Activated naive CD4-positive, alpha-beta T cell treated with anti-CD3 and anti-CD28 coated beads, Interleukin-2, amount 10 ng/mL, durations not matched to agents 7 days and 5 days (primary cell): ENCODE measurements at regions not wholly inside any gene's neighbourhood (a gene's known extent, or its start where the extent isn't known, plus 50 kb on each side); places are given as distances from the start of the nearest gene placed in this dataset.
"Not testable (repeated sequence)": the region's sequence is repeated elsewhere in the genome, so short reads cannot be mapped to it uniquely, and the experiment has no call there.

ENCODE experiments used
- CTCF ChIA-PET: fragments of 350-600 bp; sonication (Branson Sonifier 250); formaldehyde crosslinking; loops from one replicate; lab custom pipeline; 2021; ENCODE audit warnings: antibody characterized with exemption; lab: Charles Lee
- DNase-seq: peaks from one replicate; pipeline ENCODE4 v3.0.0-alpha.2; 2020
- H3K27ac Mint-ChIP-seq: one replicate; pipeline ENCODE4 v1.8.0; 2021; ENCODE audit warnings: mild to moderate bottlenecking, moderate library complexity, mixed read lengths
- H3K27me3 Mint-ChIP-seq: one replicate; pipeline ENCODE4 v1.8.0; 2021; ENCODE audit warnings: mild to moderate bottlenecking, mixed read lengths
- H3K36me3 Mint-ChIP-seq: one replicate; pipeline ENCODE4 v1.8.0; 2021; ENCODE audit warnings: mixed read lengths
- H3K4me1 Mint-ChIP-seq: one replicate; pipeline ENCODE4 v1.8.0; 2021; ENCODE audit warnings: mixed read lengths
- H3K4me3 Mint-ChIP-seq: one replicate; pipeline ENCODE4 v1.8.0; 2021; ENCODE audit warnings: mild to moderate bottlenecking, moderate library complexity, mixed read lengths
- H3K9me3 Mint-ChIP-seq: one replicate; pipeline ENCODE4 v1.8.0; 2021; ENCODE audit warnings: mixed read lengths

DNA sequence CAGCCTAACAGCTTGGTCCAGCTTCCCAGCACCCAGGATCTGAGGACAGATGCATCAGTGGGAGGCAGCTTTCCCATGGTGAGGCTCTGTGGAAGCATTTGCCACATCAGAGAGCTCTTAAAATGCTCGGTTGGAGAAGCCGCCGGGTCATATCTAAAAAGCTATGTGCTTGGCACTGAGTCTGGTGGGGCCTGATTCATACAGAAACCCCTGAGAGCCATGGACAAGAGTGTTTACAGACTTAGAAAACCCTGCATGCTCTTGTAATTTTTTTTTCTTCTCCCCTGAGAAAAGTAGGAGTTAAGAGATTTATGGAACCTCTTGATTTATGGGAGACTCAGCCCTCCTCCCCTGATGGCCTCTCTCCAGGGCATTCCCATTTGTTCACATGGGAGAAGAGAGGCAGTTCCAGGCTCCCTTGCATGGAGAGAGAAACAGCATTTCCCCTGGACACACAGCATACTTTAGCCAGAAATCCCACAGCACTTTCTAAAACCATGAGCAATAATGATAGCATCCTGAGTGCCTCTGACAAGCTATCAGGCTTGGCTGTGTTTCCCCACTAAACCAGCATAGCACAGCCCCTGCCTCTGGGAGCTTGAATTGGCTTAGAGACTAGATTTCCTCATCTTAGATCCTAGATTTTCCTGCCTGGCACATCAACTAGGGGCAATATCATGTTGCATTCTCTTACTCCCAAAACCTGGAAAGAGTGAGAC lies 322.1 kb upstream of the AUTS2 start:
- no peak for DNase-seq
- no peaks in the 10 kb centered on the region for H3K36me3 Mint-ChIP-seq
- no peaks in the 10 kb centered on the region for H3K4me1 Mint-ChIP-seq
- H3K9me3 Mint-ChIP-seq: peaks cover 9% of the 10 kb centered on the region
- H3K27ac Mint-ChIP-seq: no peak overlapping the region
- H3K27me3 Mint-ChIP-seq: no peaks in the 10 kb centered on the region
- H3K4me3 Mint-ChIP-seq: no peak overlapping the region
- CTCF ChIA-PET: no interaction called here

GRCh38 chr7:69277366-69277765 lies 320.9 kb upstream of the AUTS2 start:
- Mint-ChIP-seq H3K9me3 (peaks cover 10% of the 10 kb centered on the region), H3K36me3 (no peaks in the 10 kb centered on the region), H3K27me3 (no peaks in the 10 kb centered on the region), H3K4me3 (no peak overlapping the region), H3K4me1 (no peaks in the 10 kb centered on the region), H3K27ac (no peak overlapping the region)
- DNase-seq: no peak
- CTCF ChIA-PET: no interaction called here

DNA sequence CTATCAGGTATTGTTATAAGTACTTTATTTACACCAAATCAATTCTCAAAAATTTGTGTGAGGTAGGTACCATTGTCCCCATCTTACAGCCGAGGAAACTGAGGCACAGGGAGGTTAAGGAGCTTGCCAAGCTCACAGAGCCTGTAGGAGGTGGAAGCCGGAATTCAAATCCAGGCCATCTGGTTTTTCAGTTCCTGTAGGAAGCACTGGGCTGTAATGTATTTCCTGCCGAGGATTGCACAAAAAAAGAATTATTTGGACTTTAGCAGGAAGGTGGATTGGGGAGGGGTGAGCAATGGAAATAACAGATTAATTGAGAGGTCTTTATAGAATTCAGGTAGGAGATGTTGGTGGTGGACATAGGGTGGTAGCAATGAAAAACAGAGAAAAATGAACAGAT lies 315.3 kb upstream of the AUTS2 start:
- Mint-ChIP-seq H3K36me3 (no peaks in the 10 kb centered on the region), H3K9me3 (peaks cover 24% of the 10 kb centered on the region), H3K27ac (no peak overlapping the region), H3K4me3 (no peak overlapping the region), H3K27me3 (no peaks in the 10 kb centered on the region), H3K4me1 (no peaks in the 10 kb centered on the region)
- no peak for DNase-seq
- CTCF ChIA-PET: no interaction called here

- Mint-ChIP-seq H3K4me1 (no peaks in the 10 kb centered on the region), H3K36me3 (no peaks in the 10 kb centered on the region), H3K4me3 (no peak overlapping the region), H3K27ac (no peak overlapping the region), H3K27me3 (no peaks in the 10 kb centered on the region), H3K9me3 (peaks cover 24% of the 10 kb centered on the region)
- no peak for DNase-seq
- CTCF ChIA-PET: interaction anchor here (0.5 kb wide), 1 partner anchor 1139 kb away, joined by 3 read pairs; no protein-coding TSS in a partner anchor
These were observed 314.9 kb upstream of the AUTS2 start for GRCh38 chr7:69283421-69283820.

DNA sequence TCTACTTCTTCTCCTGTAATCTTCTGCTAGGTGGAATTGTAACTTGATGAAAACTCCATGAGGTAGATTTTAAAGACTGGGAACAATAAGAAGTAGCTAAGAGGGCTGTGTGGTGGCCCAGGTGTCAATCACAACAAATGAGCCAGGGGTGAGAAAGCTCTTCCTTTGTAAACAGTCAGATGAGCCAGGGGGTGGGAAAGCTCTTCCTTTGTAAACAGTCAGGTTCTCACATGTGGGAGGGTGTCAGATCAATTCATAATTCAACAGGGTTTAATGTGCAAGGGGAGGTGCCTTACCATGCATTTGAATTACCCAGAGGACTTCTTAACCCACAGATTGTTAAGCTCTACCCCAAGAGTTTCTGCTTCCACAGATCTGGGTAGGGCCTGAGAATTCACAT lies 312.4 kb upstream of the AUTS2 start:
- DNase-seq: no peak
- Mint-ChIP-seq H3K27me3 (no peaks in the 10 kb centered on the region), H3K27ac (no peak overlapping the region), H3K9me3 (peaks cover 19% of the 10 kb centered on the region), H3K4me3 (no peak overlapping the region), H3K36me3 (no peaks in the 10 kb centered on the region), H3K4me1 (no peaks in the 10 kb centered on the region)
- CTCF ChIA-PET: no interaction called here

DNA sequence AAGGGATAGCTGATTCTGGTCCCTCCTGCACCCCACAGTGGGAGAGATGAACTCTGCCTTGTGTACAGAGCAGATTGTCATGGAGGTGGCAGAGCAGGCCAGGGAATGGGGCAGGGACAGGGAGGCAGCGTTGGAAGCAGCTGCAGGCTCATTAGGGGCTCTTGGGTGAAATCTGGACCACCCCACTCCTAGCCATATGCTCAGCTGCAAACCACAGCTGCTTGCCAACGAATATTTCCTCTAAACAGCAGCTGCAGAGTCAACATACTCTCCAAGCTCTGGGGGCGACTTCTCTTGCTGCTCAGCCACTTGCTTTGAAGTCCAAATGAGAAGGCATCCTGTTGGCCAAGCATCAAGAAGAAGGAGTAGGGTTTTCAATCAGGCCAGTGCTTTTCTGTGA lies 302.3 kb upstream of the AUTS2 start:
- Mint-ChIP-seq H3K36me3 (no peaks in the 10 kb centered on the region), H3K9me3 (peaks cover 24% of the 10 kb centered on the region), H3K27me3 (no peaks in the 10 kb centered on the region), H3K4me1 (no peaks in the 10 kb centered on the region), H3K4me3 (no peak overlapping the region), H3K27ac (no peak overlapping the region)
- DNase-seq: no peak
- CTCF ChIA-PET: no interaction called here

DNA sequence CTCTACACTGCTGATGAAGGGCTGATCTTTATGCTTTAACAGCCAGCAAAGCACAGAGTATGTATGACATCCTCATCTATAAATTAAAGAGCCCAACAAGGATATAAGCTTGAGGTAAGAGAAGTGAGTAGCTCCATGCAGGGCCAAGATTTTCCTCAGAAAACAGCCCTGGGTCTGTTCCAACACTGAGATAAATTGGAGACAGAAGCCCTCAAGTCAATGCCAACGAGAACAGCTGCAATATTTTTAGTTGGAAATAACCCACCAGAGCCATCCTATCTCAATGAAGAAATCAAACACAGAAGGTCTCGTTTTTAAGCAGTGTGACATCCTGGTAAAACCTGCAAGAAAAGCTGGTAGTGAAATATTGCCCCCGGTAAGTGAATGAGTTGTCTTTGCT lies 297.0 kb upstream of the AUTS2 start:
- no peaks in the 10 kb centered on the region for H3K4me1 Mint-ChIP-seq
- DNase-seq: no peak
- H3K4me3 Mint-ChIP-seq: no peak overlapping the region
- H3K9me3 Mint-ChIP-seq: peaks cover 25% of the 10 kb centered on the region
- CTCF ChIA-PET: no interaction called here
- H3K27me3 Mint-ChIP-seq: no peaks in the 10 kb centered on the region
- no peak overlapping the region for H3K27ac Mint-ChIP-seq
- H3K36me3 Mint-ChIP-seq: no peaks in the 10 kb centered on the region

- Mint-ChIP-seq H3K9me3 (peaks cover 4% of the 10 kb centered on the region), H3K4me3 (no peak overlapping the region), H3K36me3 (no peaks in the 10 kb centered on the region), H3K4me1 (no peaks in the 10 kb centered on the region), H3K27ac (no peak overlapping the region), H3K27me3 (no peaks in the 10 kb centered on the region)
- DNase-seq: no peak
- CTCF ChIA-PET: no interaction called here
These were observed 288.7 kb upstream of the AUTS2 start for GRCh38 chr7:69309601-69310000.

GRCh38 chr7:69311489-69311888 lies 286.8 kb upstream of the AUTS2 start:
- Mint-ChIP-seq H3K4me1 (no peaks in the 10 kb centered on the region), H3K27me3 (no peaks in the 10 kb centered on the region), H3K27ac (no peak overlapping the region), H3K9me3 (peaks cover 9% of the 10 kb centered on the region), H3K36me3 (no peaks in the 10 kb centered on the region), H3K4me3 (no peak overlapping the region)
- CTCF ChIA-PET: no interaction called here
- DNase-seq: no peak

DNA sequence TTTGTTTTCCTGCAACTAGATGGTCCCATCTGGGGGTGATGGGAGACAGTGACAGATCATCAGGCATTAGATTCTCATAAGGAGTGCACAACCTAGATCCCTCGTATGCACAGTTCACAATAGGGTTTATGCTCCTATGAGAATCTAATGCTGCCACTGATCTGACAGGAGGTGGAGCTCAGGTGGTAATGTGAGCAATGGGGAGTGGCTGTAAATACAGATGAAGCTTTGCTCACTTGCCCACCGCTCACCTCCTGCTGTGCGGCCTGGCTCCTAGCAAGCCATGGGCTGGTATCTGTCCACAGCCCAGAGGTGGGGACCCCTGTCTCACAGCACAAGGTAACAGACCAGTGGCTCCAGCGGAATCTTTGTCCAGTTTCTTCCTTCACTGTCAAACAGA lies 284.4 kb upstream of the AUTS2 start:
- DNase-seq, H3K27ac Mint-ChIP-seq, H3K4me3 Mint-ChIP-seq, H3K27me3 Mint-ChIP-seq, H3K4me1 Mint-ChIP-seq, H3K36me3 Mint-ChIP-seq, CTCF ChIA-PET: not testable (repeated sequence)
- H3K9me3 Mint-ChIP-seq: peaks cover 22% of the 10 kb centered on the region

- peaks cover 29% of the 10 kb centered on the region for H3K9me3 Mint-ChIP-seq
- CTCF ChIA-PET: no interaction called here
- H3K36me3 Mint-ChIP-seq: no peaks in the 10 kb centered on the region
- H3K4me3 Mint-ChIP-seq: no peak overlapping the region
- H3K27ac Mint-ChIP-seq: no peak overlapping the region
- H3K27me3 Mint-ChIP-seq: no peaks in the 10 kb centered on the region
- no peak for DNase-seq
- H3K4me1 Mint-ChIP-seq: no peaks in the 10 kb centered on the region
These were observed 279.5 kb upstream of the AUTS2 start for GRCh38 chr7:69318794-69319193.

GRCh38 chr7:69328516-69328915 lies 269.8 kb upstream of the AUTS2 start:
- H3K27me3 Mint-ChIP-seq: no peaks in the 10 kb centered on the region
- no peak for DNase-seq
- peaks cover 9% of the 10 kb centered on the region for H3K9me3 Mint-ChIP-seq
- H3K27ac Mint-ChIP-seq: no peak overlapping the region
- CTCF ChIA-PET: no interaction called here
- no peak overlapping the region for H3K4me3 Mint-ChIP-seq
- no peaks in the 10 kb centered on the region for H3K36me3 Mint-ChIP-seq
- H3K4me1 Mint-ChIP-seq: no peaks in the 10 kb centered on the region

DNA sequence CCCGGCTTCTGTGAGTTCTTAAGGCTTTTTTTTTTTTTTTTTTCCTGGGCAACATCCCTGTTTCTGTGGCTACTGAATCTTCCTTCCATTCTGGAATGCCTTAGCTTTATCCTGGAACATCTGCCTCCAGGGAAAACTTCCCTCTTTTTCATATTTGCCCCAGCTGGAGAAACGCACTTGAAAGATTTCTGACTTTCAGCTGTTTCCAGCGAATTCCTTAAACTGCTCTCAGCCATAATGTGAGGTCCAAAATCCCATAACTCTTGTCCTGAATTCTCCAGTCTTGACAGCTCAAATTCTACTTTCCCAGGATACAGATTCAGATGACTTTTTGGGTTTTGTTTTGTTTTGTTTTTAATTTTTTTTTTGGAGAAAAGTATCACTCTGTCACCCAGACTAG lies 263.6 kb upstream of the AUTS2 start:
- Mint-ChIP-seq H3K27me3 (no peaks in the 10 kb centered on the region), H3K36me3 (no peaks in the 10 kb centered on the region), H3K9me3 (peaks cover 17% of the 10 kb centered on the region), H3K27ac (no peak overlapping the region), H3K4me3 (no peak overlapping the region), H3K4me1 (no peaks in the 10 kb centered on the region)
- CTCF ChIA-PET: interaction anchor here (0.6 kb wide), 1 partner anchor 362 kb away, joined by 3 read pairs; no protein-coding TSS in a partner anchor
- DNase-seq: no peak

DNA sequence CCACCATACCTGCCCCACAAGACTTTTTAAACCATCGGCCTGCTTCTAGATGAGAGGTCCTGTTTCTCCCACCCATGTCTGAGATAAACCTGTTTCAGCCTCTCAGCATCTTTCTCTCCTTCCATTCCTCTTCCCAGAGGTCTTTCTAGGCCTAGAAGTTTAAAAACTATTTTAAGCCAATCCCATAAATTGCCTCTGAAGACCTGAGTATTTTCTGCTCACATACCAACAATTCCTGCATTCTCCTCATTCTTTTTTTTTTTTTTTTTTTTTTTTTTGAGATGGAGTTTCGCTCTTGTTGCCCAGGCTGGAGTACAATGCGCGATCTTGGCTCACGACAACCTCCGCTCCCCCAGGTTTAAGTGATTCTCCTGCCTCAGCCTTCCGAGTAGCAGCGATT lies 262.9 kb upstream of the AUTS2 start:
- DNase-seq: no peak

GRCh38 chr7:69336976-69337375 lies 261.3 kb upstream of the AUTS2 start:
- DNase-seq: no peak
- H3K4me3 Mint-ChIP-seq: no peak overlapping the region
- H3K36me3 Mint-ChIP-seq: no peaks in the 10 kb centered on the region
- CTCF ChIA-PET: no interaction called here
- no peaks in the 10 kb centered on the region for H3K4me1 Mint-ChIP-seq
- H3K9me3 Mint-ChIP-seq: peaks cover 16% of the 10 kb centered on the region
- no peaks in the 10 kb centered on the region for H3K27me3 Mint-ChIP-seq
- H3K27ac Mint-ChIP-seq: no peak overlapping the region

More for the DNA sequence above, 262.9 kb upstream of the AUTS2 start:
- no peaks in the 10 kb centered on the region for H3K36me3 Mint-ChIP-seq
- no peaks in the 10 kb centered on the region for H3K4me1 Mint-ChIP-seq
- H3K27me3 Mint-ChIP-seq: no peaks in the 10 kb centered on the region
- H3K4me3 Mint-ChIP-seq: no peak overlapping the region
- peaks cover 17% of the 10 kb centered on the region for H3K9me3 Mint-ChIP-seq
- CTCF ChIA-PET: no interaction called here
- H3K27ac Mint-ChIP-seq: no peak overlapping the region
